Astrocyte of the cerebellum (primary cell): ENCODE measurements at regions not wholly inside any gene's neighbourhood (a gene's known extent, or its start where the extent isn't known, plus 50 kb on each side); places are given as distances from the start of the nearest gene placed in this dataset.
"Not testable (repeated sequence)": the region's sequence is repeated elsewhere in the genome, so short reads cannot be mapped to it uniquely, and the experiment has no call there.

Experiments
- DNase-seq: peaks from one replicate; pipeline ENCODE4 v3.0.0-alpha.2; 2011; ENCODE audit warnings: low read depth
- H3K4me3 ChIP-seq: 2 replicates; pipeline ENCODE4 v1.5.1; 2011; ENCODE audit warnings: mild to moderate bottlenecking, low read depth, low read length, moderate library complexity
- in situ Hi-C: cut with HindIII; loops from 2 replicates; pipeline ENCODE4 v1.10.0; 2017; ENCODE audit warnings: low sequenced_read_pairs
- TF ChIP-seq, protein P1 (sequence below): IDR thresholded peaks from 2 replicates; pipeline ENCODE4 v1.5.1; 2012; ENCODE audit warnings: low read length, low read depth, moderate library complexity, mild to moderate bottlenecking; ENCODE audit errors: missing control alignments

DNA sequence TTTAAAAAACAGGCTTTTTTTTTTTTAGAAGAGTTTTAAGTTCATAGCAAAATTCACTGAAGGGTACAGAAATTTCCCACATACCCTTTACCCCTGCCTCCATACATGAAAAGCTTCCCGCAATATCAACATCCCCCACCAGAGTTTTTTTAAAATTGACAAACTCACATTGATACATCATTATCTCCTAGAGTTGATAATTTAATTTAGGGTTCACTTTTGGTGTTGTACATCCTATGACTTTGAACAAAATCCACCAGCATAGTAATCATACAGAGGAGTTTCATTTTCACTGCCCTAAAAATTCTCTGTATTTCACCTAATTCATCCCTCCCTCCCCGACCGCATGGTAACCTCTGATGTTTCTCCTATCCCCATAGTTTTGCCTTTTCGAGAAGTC lies 53.6 kb upstream of the KCNK2 start:
- H3K4me3 ChIP-seq: no peak overlapping the region
- TF ChIP-seq, protein P1, sequence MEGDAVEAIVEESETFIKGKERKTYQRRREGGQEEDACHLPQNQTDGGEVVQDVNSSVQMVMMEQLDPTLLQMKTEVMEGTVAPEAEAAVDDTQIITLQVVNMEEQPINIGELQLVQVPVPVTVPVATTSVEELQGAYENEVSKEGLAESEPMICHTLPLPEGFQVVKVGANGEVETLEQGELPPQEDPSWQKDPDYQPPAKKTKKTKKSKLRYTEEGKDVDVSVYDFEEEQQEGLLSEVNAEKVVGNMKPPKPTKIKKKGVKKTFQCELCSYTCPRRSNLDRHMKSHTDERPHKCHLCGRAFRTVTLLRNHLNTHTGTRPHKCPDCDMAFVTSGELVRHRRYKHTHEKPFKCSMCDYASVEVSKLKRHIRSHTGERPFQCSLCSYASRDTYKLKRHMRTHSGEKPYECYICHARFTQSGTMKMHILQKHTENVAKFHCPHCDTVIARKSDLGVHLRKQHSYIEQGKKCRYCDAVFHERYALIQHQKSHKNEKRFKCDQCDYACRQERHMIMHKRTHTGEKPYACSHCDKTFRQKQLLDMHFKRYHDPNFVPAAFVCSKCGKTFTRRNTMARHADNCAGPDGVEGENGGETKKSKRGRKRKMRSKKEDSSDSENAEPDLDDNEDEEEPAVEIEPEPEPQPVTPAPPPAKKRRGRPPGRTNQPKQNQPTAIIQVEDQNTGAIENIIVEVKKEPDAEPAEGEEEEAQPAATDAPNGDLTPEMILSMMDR: no peak
- no peak for DNase-seq
- in situ Hi-C loops: no loop called here

DNA sequence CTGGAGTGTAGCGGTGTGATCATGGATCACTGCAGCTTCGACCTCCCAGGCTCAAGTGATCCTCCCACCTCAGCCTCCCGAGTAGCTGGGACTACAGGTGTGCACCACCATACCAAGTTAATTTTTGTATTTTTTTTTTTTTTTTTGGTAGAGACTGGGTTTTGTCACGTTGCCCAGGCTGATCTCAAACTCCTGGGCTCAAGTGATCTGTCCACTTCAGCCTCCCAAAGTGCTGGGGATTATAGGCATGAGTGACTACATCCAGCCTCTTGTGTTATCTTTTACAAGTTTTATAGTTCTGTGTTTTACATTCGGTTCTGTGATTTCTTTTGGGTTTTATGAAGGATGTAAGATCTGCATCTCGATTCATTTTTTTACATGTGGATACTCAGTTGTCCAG lies 52.0 kb upstream of the KCNK2 start:
- DNase-seq, H3K4me3 ChIP-seq, in situ Hi-C loops: not testable (repeated sequence)

DNA sequence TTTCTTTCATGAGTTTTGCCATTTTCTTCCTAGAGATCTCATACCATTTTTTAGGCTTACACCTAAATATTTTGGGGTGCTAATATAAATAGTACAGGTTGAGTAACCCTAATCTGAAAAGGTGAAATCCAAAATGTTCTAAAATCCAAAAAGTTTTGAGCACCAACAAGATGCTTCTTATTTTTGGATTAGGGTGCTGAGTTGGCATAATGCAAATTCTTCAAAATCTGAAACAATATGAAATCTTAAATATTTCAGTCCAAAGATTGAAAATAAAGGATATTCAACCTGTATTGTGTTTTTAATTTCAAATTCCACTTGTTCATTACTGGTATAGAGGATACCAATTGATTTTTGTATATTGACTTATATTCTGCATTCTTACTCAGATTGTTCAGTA lies 51.1 kb upstream of the KCNK2 start:
- in situ Hi-C loops: no loop called here

More for the DNA sequence above, 51.1 kb upstream of the KCNK2 start:
- DNase-seq: no peak
- H3K4me3 ChIP-seq: no peak overlapping the region
- TF ChIP-seq, protein P1: no peak
